SK-N-SH treated with all-trans-retinoic acid at 6 μM for 48 hours (cell line): ENCODE measurements at regions not wholly inside any gene's neighbourhood (a gene's known extent, or its start where the extent isn't known, plus 50 kb on each side); places are given as distances from the start of the nearest gene placed in this dataset.

ENCODE experiments used
- ATAC-seq: fragments of 200-7000 bp; cut with Tn5 transposase; 3 replicates; pipeline ENCODE4 v1.9.1; 2020; ENCODE audit warnings: mild to moderate bottlenecking, moderate library complexity
- ARNTL ChIP-seq: fragments of 450-650 bp; formaldehyde crosslinking; IDR thresholded peaks from 2 replicates; pipeline ENCODE4 v1.5.0; 2020; ENCODE audit warnings: low read depth, mild to moderate bottlenecking, moderate library complexity, borderline replicate concordance
- BACH2 ChIP-seq: fragments of 250-450 bp; sonication (Bioruptor Pico); IDR thresholded peaks from 2 replicates; pipeline ENCODE4 v1.9.0; 2021; ENCODE audit warnings: mild to moderate bottlenecking, borderline replicate concordance
- CSDC2 ChIP-seq: fragments of 250-450 bp; sonication (Bioruptor Pico); IDR thresholded peaks from 2 replicates; pipeline ENCODE4 v1.5.0; 2020; ENCODE audit warnings: mild to moderate bottlenecking, moderate library complexity
- ESRRG ChIP-seq: fragments of 250-450 bp; sonication (Bioruptor Pico); IDR thresholded peaks from 2 replicates; pipeline ENCODE4 v1.6.1; 2021; ENCODE audit warnings: mild to moderate bottlenecking
- GLIS3 ChIP-seq: fragments of 250-450 bp; sonication (Bioruptor Pico); IDR thresholded peaks from 2 replicates; pipeline ENCODE4 v1.5.0; 2020; ENCODE audit warnings: mild to moderate bottlenecking, moderate library complexity
- ISL1 ChIP-seq: fragments of 250-450 bp; sonication (Bioruptor Pico); IDR thresholded peaks from 2 replicates; pipeline ENCODE4 v2.1.2; 2022; ENCODE audit warnings: mild to moderate bottlenecking, moderate library complexity
- OSR1 ChIP-seq: fragments of 250-450 bp; sonication (Bioruptor Pico); IDR thresholded peaks from 2 replicates; pipeline ENCODE4 v1.8.0; 2022; ENCODE audit warnings: moderate library complexity, mild to moderate bottlenecking, inconsistent platforms
- PPARA ChIP-seq: fragments of 250-450 bp; sonication (Bioruptor Pico); IDR thresholded peaks from 2 replicates; pipeline ENCODE4 v1.5.0; 2020; ENCODE audit warnings: mild to moderate bottlenecking, borderline replicate concordance
- RARB ChIP-seq: fragments of 250-450 bp; sonication (Bioruptor Pico); IDR thresholded peaks from 2 replicates; pipeline ENCODE4 v1.8.0; 2021; ENCODE audit warnings: mild to moderate bottlenecking, moderate library complexity
- SNAI2 ChIP-seq: fragments of 250-450 bp; sonication (Bioruptor Pico); IDR thresholded peaks from 2 replicates; pipeline ENCODE4 v1.5.0; 2020; ENCODE audit warnings: mild to moderate bottlenecking, moderate library complexity
- TCF4 ChIP-seq: fragments of 250-450 bp; sonication (Bioruptor Pico); IDR thresholded peaks from 2 replicates; pipeline ENCODE4 v1.8.0; 2021; ENCODE audit warnings: mild to moderate bottlenecking, moderate library complexity, borderline replicate concordance
- ZC3H10 ChIP-seq: fragments of 250-450 bp; sonication (Bioruptor Pico); IDR thresholded peaks from 2 replicates; pipeline ENCODE4 v1.5.1; 2021; ENCODE audit warnings: mild to moderate bottlenecking, moderate library complexity
- ZFP3 ChIP-seq: fragments of 250-450 bp; sonication (Bioruptor Pico); IDR thresholded peaks from 2 replicates; pipeline ENCODE4 v1.5.0; 2020; ENCODE audit warnings: mild to moderate bottlenecking, moderate library complexity
- ZFP30 ChIP-seq: fragments of 450-650 bp; formaldehyde crosslinking; IDR thresholded peaks from 2 replicates; pipeline ENCODE4 v1.5.0; 2022; ENCODE audit warnings: mild to moderate bottlenecking, moderate library complexity
- ZNF565 ChIP-seq: fragments of 450-650 bp; formaldehyde crosslinking; conservative IDR thresholded peaks from 2 replicates; pipeline ENCODE4 v1.5.0; 2020; ENCODE audit warnings: low read depth, mild to moderate bottlenecking, moderate library complexity
- ZNF70 ChIP-seq: fragments of 450-650 bp; formaldehyde crosslinking; IDR thresholded peaks from 2 replicates; pipeline ENCODE4 v1.5.0; 2020; ENCODE audit warnings: mild to moderate bottlenecking, moderate library complexity
- TF ChIP-seq, protein P1 (sequence below): fragments of 250-450 bp; sonication (Bioruptor Pico); IDR thresholded peaks from 2 replicates; pipeline ENCODE4 v1.5.0; 2020; ENCODE audit warnings: mild to moderate bottlenecking, moderate library complexity
- TF ChIP-seq, protein P2 (sequence below): fragments of 250-450 bp; sonication (Bioruptor Pico); IDR thresholded peaks from 2 replicates; pipeline ENCODE4 v1.8.0; 2020; ENCODE audit warnings: mild to moderate bottlenecking, moderate library complexity, borderline replicate concordance
- TF ChIP-seq, protein P3 (sequence below): fragments of 250-450 bp; sonication (Bioruptor Pico); IDR thresholded peaks from 2 replicates; pipeline ENCODE4 v1.5.1; 2021; ENCODE audit warnings: mild to moderate bottlenecking, moderate library complexity
- TF ChIP-seq, protein P4 (sequence below): fragments of 250-450 bp; sonication (Bioruptor Pico); IDR thresholded peaks from 2 replicates; pipeline ENCODE4 v1.8.0; 2021; ENCODE audit warnings: low read depth, mild to moderate bottlenecking, moderate library complexity, borderline replicate concordance

DNA sequence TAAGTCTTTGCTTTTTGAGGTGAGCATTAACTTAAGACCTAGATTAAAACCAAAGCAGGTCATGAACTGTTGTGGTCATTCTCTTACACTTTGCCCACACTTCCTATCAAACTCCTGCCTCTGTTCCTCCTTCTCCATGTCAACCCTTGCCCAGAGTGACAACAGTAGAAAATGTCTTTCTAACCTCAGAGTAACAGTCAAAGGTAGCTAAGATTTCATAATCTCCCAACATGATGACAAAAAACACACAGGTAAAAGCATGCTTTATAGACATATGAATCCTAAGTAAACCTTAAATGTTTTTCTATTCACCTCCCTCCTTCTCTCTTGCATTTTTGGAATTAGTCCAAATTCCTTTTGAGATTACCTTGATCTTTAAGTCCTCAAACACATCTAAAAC is 422.3 kb downstream of the SPATA31D1 start:
- no peak for ATAC-seq
- TF ChIP-seq, protein P1, sequence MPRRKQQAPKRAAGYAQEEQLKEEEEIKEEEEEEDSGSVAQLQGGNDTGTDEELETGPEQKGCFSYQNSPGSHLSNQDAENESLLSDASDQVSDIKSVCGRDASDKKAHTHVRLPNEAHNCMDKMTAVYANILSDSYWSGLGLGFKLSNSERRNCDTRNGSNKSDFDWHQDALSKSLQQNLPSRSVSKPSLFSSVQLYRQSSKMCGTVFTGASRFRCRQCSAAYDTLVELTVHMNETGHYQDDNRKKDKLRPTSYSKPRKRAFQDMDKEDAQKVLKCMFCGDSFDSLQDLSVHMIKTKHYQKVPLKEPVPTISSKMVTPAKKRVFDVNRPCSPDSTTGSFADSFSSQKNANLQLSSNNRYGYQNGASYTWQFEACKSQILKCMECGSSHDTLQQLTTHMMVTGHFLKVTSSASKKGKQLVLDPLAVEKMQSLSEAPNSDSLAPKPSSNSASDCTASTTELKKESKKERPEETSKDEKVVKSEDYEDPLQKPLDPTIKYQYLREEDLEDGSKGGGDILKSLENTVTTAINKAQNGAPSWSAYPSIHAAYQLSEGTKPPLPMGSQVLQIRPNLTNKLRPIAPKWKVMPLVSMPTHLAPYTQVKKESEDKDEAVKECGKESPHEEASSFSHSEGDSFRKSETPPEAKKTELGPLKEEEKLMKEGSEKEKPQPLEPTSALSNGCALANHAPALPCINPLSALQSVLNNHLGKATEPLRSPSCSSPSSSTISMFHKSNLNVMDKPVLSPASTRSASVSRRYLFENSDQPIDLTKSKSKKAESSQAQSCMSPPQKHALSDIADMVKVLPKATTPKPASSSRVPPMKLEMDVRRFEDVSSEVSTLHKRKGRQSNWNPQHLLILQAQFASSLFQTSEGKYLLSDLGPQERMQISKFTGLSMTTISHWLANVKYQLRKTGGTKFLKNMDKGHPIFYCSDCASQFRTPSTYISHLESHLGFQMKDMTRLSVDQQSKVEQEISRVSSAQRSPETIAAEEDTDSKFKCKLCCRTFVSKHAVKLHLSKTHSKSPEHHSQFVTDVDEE: no peak
- TF ChIP-seq ZFP30 (CRISPR knock-in tag): no peak

DNA sequence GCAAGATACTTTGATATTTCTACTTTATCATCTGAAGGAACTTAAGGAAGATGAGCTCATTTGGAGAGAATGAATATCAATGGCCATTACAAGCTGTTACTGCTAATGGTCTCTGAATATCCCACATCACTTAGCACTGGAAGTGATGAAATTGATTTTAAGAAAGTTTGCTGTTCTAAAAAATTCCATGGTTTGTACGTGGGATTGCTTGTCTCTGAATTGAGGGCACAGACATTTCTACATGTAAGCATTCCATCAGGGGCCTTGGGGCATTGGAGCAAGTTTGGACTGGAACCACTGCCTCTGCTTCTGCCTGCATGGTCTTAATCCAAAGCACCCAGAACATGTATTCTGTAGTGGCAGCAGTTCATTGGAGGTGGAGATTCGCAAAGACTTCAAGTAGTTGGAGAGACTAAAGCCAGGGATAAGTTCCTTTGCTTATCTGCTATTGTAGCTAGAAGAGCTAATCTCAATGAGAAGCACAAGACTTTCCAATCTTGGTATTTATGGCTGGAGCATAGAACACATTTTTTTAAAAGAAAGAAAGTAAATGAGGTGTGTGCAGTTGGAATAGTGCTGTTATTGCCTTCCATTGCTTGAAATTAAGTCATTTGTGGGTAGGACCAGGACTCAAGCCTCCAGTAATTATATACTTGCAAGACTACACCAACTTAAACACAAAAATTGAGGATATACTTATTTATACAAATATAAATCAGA is 424.2 kb downstream of the SPATA31D1 start:
- TF ChIP-seq ZNF70 (CRISPR knock-in tag) (no peak), ZFP3 (CRISPR knock-in tag) (no peak), ESRRG (no peak), BACH2 (CRISPR knock-in tag) (no peak), ARNTL (CRISPR knock-in tag) (no peak), GLIS3 (CRISPR knock-in tag) (no peak), ZNF565 (CRISPR knock-in tag) (no peak), RARB (CRISPR knock-in tag) (no peak), SNAI2 (CRISPR knock-in tag) (no peak), CSDC2 (no peak), OSR1 (CRISPR knock-in tag) (no peak), TCF4 (CRISPR knock-in tag) (no peak), ZC3H10 (no peak)
- TF ChIP-seq, protein P2, sequence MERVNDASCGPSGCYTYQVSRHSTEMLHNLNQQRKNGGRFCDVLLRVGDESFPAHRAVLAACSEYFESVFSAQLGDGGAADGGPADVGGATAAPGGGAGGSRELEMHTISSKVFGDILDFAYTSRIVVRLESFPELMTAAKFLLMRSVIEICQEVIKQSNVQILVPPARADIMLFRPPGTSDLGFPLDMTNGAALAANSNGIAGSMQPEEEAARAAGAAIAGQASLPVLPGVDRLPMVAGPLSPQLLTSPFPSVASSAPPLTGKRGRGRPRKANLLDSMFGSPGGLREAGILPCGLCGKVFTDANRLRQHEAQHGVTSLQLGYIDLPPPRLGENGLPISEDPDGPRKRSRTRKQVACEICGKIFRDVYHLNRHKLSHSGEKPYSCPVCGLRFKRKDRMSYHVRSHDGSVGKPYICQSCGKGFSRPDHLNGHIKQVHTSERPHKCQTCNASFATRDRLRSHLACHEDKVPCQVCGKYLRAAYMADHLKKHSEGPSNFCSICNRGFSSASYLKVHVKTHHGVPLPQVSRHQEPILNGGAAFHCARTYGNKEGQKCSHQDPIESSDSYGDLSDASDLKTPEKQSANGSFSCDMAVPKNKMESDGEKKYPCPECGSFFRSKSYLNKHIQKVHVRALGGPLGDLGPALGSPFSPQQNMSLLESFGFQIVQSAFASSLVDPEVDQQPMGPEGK (CRISPR knock-in tag): no peak
- TF ChIP-seq, protein P3, sequence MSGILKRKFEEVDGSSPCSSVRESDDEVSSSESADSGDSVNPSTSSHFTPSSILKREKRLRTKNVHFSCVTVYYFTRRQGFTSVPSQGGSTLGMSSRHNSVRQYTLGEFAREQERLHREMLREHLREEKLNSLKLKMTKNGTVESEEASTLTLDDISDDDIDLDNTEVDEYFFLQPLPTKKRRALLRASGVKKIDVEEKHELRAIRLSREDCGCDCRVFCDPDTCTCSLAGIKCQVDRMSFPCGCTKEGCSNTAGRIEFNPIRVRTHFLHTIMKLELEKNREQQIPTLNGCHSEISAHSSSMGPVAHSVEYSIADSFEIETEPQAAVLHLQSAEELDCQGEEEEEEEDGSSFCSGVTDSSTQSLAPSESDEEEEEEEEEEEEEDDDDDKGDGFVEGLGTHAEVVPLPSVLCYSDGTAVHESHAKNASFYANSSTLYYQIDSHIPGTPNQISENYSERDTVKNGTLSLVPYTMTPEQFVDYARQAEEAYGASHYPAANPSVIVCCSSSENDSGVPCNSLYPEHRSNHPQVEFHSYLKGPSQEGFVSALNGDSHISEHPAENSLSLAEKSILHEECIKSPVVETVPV: no peak
- TF ChIP-seq, protein P4, sequence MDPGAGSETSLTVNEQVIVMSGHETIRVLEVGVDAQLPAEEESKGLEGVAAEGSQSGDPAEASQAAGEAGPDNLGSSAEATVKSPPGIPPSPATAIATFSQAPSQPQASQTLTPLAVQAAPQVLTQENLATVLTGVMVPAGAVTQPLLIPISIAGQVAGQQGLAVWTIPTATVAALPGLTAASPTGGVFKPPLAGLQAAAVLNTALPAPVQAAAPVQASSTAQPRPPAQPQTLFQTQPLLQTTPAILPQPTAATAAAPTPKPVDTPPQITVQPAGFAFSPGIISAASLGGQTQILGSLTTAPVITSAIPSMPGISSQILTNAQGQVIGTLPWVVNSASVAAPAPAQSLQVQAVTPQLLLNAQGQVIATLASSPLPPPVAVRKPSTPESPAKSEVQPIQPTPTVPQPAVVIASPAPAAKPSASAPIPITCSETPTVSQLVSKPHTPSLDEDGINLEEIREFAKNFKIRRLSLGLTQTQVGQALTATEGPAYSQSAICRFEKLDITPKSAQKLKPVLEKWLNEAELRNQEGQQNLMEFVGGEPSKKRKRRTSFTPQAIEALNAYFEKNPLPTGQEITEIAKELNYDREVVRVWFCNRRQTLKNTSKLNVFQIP: no peak
- TF ChIP-seq, protein P1: no peak
- ATAC-seq: no peak

DNA sequence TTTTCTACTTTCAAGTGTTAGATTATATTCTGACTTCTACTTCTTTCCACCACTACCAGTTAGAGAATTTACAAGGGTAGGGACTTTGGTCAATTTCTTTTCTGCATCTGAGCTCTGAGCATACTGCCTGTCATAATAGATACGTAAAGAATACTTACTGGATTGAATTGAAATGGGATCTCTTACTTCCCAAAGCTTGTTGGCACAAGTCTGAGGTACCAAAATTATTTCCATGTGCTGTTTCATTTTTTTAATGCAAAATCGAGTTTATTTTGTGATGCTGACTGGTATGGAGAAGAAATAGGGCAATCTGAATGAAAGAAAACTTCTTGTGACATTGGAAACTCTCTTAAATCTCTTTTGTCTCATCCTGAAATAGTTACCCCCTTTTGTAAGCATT is 428.9 kb downstream of the SPATA31D1 start:
- TF ChIP-seq SNAI2 (CRISPR knock-in tag): no peak
- TF ChIP-seq ZFP3 (CRISPR knock-in tag): no peak
- TF ChIP-seq ZFP30 (CRISPR knock-in tag): no peak
- no peak for TF ChIP-seq ZNF565 (CRISPR knock-in tag)
- no peak for TF ChIP-seq PPARA
- no peak for TF ChIP-seq ISL1 (CRISPR knock-in tag)
- no peak for TF ChIP-seq GLIS3 (CRISPR knock-in tag)
- TF ChIP-seq ZC3H10: no peak
- TF ChIP-seq, protein P4: no peak
- TF ChIP-seq, protein P3: no peak
- TF ChIP-seq, all 23 proteins: peak for 0
- ATAC-seq: peak; percentile 43; the same call in 2 of the 3 replicates
